MV-4-11 (cell line): ENCODE measurements at regions not wholly inside any gene's neighbourhood (a gene's known extent, or its start where the extent isn't known, plus 50 kb on each side); places are given as distances from the start of the nearest gene placed in this dataset.

Experiments used
- DNase-seq: peaks from one replicate; lab custom pipeline; 2025; lab: John Stamatoyannopoulos, UW

DNA sequence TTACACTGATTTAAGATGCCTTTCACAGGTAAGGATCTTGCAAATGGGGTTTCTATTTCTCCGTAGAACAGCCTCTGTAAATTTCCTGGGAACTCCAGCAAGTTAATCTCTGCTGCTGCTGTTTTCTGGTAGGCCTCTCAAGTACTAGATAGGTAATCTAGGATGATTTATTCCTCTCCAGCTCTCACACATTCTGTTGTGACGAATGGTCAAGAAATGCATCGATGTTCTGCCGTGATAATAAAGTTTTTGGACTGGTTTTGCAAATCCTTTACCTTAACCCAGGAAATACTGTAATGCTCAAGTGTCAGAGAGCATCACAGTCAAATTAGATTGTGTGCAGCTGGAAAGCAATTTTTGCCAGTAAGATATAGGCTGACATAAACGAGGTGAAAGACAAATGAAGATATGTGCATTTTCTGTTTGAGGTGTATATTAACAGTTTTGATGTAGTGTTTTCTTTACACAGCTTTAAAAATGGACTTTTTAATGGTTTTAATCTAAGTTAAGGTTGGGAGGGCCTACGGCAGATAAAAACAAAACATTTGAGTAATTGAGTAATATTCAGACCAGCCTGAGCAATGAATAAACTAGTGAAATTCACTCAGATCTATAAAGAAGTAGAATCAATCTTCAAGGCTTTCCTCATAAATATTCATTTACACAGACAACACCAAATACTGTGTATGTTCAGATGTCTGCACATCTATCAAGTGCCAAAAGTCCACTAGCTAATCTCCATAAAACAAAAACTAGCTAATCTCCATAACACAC lies 300.6 kb upstream of the EDIL3 start:
- DNase-seq = no peak

DNA sequence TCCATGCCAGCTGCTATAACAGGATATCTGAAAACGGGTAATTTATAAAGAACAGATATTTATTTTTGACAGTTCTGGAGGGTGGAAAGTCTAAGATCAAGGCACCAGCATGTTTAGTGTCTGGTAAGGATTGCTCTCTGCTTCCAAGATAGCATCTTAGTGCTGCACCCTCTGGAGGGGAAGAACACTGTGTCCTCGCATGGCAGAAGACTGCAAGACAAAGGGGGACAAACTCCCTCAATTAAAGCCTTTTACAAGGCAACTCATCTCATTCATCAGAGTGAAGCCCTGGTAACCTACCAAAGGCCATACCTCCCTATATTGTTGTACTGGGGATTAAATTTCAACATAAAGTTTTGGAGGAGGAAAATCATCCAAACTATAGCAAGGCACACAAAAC lies 298.9 kb upstream of the EDIL3 start:
- no peak for DNase-seq

DNA sequence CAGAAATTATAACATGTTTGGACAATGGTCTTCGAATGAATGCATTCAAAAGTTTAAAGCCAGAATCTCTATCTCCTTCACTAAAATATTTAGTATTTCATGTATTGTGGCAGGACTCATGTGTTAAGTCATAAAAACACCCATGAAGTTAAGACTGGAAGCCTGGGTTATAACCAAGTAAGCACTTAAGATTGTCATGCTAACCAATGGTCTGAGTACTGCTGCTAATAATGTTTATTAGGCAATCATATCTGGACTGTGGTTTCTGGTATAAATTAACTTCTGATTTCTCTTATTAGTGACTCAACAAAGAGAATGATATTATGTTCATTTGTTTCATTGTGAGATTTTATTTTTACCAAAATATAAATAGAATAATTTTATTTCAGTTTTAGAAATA lies 297.9 kb upstream of the EDIL3 start:
- no peak for DNase-seq

DNA sequence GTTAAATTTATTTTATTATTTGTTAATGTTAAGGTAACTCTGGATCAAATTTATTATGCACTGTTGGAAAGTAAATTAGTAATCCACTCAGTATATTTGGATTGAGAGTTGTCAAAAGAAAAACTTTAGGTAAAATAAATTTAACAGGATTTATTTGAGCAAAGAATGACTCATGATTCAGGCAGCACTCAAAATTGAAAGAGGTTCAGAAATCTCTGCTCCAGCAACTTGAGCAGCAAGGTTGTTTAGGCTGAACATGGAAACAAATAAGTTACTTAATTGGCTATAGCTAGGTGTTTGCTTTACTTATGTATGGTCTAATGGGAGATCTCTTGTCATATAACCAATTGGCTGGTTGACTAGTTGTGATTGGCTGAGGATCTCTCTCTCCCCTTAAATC lies 296.2 kb upstream of the EDIL3 start:
- DNase-seq = no peak

DNA sequence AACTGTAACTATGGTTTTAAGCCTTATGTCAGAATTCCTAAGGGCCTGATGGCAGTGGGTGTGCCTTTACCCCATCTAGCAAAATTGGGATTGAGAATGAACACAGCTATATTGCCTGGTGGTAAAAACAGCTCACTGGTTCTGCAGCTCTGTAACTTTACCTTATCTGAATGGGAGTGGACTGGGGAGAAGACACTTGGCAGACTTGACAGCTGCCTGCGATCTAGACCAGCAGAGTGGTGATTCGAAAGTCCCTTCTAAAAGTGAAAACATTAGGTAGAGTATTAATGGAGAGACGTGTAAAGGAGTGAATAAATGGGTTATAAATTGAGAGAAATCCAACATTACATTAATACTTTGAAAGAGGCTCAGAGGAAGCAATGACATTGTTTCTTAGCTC lies 289.1 kb upstream of the EDIL3 start:
- DNase-seq = no peak

DNA sequence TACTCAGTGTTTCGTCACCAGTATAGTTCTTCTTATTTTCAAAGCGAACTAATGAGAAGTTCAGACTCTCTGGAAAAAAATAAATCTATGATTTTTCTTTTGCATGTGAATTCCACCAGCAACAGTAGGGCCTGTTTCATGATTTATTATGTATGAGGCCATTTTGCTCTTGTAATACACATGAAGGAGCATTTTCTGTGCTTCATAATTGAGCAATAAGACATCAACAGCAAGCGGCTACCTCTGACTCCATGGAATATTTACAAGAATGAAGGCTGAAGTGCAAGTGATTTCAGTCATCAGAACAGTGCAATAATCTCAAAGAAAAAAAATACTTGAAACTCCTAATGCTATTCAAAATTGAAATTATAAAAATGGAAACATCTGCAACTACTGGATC lies 282.9 kb upstream of the EDIL3 start:
- DNase-seq = no peak

DNA sequence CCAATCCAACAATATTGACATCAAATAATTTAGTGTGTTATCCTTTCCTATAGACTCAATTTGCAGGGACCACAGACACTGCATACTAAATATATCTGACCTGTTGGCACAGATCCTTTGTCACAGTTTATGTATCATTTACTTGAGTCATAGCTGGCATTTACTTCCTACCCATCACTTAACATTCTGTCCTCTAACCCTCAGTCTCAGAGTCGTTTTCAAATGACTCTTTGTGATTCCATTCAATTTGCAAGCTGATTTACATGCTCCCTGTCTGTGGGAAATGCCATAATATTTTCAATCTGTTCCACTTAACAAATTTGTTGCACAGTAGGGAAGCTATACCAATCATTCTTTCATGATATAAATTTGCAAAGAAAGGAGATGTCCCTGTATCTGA lies 265.7 kb upstream of the EDIL3 start:
- DNase-seq = no peak

DNA sequence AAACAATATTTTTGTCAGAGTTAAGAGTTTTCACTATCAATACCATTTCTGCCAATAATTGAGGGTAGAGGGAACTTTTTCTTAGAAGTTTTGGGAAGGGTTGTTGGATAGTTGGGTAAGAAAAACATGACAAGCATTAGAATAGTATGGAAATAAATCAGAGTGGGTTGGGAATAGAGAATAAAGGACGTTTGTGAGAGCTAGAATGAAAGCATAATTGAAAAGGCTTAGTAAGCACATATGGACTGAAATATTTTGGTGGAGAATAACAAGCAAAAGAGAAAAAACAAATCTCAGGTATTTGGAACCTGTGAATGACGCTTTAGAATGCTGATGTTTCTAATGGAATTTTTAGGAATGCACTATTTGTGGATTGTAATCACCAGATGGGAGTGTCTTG lies 262.9 kb upstream of the EDIL3 start:
- DNase-seq = no peak

DNA sequence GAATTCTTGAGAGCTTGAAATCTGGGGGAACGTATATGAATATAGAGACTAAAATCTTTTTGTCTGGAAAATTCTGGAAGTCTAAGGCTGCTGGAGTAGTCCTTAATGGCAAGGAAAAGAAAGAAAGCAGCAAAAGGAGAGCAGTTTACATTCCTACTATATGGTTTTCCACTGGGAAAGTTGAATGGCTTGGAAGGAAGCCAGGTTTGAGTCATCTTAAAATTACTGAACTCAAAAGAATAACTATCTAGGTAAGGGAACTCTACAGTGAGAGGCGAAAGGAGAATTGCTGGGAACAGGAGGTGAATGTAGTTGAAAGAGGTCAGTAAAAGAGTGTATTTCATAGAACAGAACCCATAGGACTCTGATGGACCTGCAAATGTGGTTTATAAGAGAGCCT lies 258.1 kb upstream of the EDIL3 start:
- DNase-seq = no peak

DNA sequence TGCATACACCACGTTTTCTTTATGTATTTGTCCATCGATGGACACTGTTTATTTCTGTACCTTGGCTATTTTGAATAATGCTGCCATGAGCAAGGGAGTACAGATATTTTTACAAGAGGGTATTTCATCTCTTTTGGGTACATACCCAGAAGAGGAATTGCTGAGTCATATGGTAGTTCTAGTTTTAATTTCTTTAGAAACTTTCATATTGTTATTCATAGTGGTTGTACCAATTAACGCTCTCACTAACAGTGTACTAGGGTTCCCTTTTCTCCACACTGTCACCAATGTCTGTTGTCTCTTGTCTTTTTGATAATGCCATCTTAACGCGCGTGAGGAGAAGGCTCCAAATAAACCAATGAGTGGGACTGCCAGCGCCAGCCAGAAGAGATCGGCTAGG lies 257.6 kb upstream of the EDIL3 start:
- DNase-seq = no peak

DNA sequence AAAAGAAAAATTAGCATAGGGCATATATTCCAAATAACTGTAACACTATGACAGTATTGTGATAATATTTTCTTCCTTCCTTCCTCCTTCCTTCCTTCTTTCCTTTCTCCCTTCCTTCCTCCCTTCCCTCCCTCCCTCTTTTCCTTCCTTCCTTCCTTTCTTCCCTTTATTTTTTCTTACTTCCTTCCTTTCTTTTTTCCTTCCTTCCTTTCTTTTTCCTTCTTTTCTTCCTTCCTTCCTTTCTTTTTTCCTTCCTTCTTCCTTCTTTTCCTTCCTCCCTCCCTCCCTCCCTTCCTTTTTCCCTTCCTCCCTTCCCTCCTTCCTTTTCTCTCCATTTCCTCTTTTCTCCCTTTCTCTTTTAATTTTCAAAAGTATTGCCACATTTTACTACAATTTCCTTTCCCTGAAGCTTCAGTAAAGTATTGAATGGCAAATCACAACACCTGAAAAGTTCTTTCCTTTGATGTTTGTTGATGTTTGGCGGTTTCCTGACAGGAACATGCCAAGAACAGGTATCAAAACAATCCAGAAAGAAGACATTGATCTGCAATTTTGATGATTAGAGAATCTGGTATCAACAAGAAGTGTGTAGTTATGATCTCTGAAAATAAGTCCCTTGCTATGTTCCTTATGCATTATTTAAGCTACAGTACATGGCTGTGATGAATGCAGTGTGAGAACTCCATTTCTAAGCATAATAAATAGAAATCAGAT lies 253.1 kb upstream of the EDIL3 start:
- no peak for DNase-seq

DNA sequence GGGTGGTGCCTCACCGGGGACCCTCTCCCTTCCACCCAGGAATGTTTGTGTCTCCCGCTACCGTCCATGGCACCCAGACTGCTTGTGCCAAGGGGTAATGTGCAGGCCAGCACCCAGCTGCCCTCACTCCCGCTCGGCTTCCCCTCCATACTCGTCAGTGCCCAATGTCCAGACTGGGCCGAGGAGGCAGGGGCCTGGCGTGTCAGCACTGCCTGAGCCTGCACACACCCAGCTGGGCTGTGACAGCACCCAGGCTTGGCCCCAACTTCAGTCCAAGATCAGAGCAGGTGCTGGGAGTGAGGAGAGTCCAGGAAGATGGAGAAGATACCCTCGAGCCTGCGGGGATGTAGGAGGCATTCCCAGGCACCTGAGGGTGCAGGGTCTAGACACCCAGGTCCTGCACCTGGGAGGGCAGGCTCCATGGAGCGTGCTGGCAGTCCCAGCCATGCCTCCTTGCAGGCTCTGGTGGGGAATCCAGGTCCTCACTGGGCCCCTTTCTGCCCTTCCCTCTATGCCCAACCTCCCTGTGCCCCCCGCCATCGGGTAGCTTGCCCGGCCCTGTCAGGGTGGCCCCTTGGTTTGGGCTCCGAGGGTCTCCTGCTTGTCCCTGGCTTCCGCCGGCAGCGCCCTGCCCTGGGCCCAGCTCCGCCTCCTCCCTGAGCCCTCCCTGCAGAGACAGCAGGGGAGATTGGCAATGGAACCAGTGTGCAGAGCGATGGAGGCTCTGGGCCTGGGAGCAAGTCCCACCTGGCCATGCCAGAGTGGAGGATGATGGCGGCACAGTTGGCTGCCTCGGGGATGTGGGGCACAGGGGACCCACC lies 250.8 kb upstream of the EDIL3 start:
- DNase-seq = no peak

DNA sequence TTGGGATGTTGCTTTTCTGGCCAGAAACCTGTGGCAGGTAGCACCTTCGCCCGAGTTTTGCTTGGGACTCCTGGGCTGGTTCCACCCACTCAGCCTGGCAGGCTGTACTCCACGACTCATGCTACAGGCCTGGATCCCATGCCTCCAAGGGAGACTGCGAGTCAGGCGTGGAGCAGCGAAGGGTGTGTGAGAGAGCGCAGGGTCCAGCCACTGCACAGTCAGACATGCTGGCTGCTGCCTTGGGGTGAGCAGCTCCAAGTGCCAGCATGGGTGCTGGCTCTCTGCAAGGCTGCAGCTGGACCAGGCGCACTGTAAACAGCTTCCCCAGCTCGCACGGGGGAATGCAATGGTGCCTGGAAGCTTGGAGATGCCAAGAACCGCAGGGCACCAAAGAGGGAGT lies 249.6 kb upstream of the EDIL3 start:
- DNase-seq = no peak

DNA sequence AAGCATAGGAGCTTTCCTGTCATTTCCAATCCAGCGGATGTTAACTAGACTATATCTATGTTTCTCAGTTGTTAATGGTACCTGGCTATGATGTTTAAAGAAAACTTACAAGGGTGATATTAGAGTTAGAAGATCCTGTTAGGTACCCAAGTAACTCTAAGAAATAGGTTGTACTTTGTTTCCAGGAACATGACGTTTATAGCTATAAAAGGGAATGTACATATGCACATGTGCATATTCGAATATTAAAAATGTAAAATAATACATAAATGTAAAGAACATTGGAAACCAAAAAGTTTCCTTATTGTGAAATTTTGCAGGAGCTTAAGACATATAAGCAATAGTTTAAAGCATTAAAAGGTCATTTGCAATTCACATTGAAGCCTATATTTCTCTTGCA lies 247.7 kb upstream of the EDIL3 start:
- no peak for DNase-seq

DNA sequence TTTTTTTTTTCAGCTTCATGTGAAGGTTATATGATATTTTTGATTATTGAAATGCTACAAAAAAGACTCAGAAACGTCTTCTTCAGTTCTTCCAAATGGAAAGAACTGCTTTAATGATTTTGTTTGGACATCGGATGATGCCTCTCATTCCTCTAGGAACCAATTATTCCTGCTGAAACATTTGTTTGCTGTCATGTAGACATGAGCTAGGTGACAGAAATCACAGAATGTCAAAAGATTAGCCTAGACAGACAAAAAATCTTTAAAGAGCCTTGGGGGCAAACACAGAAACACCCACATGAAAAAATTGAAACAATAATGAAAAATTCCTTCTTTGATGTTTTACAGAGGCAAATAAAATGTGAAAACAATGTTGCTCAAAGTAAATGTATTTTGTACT lies 244.2 kb upstream of the EDIL3 start:
- DNase-seq = no peak

DNA sequence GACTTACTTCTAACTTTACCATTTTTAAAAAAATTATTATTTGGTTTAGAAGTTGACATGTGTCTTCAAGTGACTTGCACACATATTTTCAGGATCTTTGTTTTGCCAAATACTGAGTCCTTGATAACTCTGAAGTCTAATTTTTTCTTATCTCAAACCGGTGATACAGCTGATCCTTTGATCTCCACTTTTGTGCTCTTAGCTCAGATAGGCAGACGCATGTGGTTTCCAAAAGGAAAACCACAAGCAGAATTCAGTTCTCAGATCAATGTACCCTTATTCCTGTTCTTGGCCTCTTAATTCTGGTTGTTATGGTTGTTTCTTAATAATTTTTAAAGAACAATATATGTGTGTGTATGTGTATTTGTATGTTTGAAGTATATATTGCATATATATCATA lies 238.3 kb upstream of the EDIL3 start:
- peak; percentile 68 for DNase-seq

DNA sequence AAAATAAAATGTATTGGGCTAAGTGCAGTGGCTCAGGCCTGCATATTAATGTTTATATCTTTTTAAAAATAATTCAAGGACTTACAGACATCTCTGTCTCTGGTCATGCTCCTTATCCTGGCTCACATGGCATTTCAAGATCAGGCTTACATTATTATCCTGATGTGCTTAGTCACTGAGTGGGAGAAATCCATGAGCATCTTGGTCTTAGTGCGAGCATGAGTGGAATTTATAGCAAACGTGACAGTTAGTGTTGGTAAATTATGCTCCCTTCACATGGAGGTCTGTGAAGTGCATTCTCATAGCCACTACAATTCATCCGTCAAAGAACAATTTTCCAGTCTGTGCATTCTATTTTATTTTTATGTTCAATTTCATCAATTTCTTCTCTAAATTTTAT lies 237.8 kb upstream of the EDIL3 start:
- DNase-seq = no peak

DNA sequence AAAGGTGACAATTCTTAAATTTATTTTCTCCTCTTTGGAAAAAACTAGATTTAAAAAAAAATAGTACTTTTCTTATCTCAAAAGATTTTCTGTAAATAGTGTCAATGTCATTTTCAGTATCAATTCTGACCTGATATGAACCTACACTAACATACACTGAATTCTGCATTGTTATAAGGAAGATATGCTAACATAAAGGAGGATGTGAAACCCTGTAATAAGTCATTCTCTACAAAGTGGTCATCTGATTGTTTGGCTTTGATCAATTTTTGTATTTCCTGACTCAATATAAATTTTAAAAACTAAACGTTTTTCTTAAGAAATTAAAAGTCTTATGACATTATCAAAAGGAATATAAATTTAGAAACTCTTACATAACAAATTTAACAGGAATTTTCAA lies 233.6 kb upstream of the EDIL3 start:
- DNase-seq = peak; percentile 40

DNA sequence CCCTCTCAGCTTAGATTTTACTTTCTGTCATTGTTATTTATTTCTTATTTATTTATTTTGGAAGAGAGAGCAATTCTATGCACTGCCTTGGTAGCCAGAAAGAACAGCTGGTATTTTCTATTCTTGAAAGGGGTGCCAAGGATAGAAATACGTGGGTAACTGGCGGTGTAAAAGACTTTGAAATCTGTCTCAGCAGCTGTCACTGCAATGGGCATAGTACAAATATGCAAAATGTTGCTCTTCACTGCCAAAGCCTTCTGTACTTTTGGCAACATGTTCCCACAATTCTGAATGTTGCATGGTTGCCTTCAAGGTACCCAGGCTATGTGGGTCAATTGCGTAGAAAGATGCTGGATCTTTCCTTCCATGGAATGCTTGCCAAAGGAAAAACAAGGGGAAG lies 230.2 kb upstream of the EDIL3 start:
- no peak for DNase-seq

DNA sequence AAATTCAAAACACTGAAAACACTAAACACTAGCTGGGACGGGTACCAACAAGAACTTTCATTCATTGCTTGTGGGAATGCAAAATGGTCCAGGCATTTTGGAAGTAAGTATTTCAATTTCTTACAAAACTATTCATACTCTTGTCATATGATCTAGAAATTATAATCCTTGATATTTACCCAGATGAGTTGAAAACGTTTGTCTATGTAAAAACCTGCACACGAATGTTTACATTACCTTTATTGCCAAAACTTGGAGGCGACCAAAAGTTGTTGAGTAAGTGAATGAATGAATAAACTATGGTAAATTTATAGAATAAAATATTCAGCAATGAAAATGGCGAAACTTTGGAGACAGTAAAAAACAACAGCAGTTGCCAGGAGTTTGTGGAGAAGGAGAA lies 222.1 kb upstream of the EDIL3 start:
- no peak for DNase-seq

DNA sequence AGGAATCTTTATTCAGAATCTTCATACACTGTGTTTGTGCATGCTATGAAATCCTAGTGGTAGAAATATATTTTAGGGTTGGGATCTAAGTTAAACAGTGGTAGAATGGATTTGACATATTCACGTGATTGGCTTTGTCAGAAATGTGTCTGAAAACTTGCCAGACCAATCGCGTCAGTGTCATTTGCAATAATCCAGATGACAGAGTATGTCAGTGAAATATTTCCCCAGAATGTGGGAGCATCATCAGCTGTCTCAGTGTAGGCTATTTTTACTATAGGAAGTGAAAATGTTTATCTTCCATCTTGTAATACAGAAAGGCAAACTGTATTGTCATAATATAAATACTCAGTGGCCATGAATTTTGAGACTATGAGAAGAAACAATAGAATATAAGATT lies 220.6 kb upstream of the EDIL3 start:
- DNase-seq = peak; percentile 78

DNA sequence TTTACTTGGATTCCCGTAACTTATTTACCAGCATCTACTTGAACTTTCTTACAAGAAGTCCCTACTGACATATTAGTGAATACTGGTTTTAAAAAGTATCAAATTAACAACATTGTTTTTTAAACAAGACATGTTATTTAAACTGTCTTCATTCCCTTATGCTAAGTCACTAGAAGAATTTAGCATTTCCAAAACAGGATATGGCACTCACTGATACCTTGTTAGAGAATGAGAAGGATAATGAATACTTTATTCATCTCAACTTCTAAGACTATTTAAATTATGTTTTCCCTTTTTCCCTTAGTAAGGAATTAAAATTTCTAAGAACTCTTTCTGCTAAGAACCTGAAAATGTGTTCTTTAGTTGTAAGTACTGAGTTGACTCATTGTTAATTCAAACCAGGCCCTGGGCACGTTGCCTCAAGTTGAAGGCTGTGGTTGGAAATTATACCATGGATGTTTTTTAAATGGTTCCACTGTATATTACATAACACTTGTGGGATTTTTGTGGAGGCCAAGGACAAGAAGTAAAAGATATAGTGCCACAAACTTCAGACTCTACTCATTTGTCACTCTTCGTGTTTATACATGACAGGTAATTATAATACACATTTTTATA lies 219.0 kb upstream of the EDIL3 start:
- DNase-seq = peak; percentile 81

DNA sequence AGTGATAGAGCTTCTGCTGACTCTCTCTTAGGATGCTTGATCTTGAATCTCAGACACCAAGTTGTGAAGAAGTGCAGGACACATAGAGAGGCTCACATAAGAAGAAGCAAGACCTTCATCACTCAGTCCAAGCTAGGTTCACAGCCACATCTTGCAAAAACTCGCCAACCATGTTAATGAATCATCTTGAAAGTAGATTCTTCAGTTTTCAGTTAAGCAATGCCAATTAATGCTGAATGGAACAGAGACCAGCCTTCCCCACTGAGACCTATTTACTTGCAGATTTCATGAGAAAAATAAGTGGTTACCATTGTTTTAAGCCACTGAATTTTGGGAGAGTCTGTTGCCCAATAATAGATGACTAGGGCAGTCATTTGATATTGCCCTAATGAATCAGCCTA lies 217.7 kb upstream of the EDIL3 start:
- peak; percentile 62 for DNase-seq
